Breast epithelium (tissue), 4 donors: ENCODE measurements at regions not wholly inside any gene's neighbourhood (a gene's known extent, or its start where the extent isn't known, plus 50 kb on each side); places are given as distances from the start of the nearest gene placed in this dataset.

ENCODE experiments used
- DNase-seq, 2 donors: peaks; one replicate each; pipeline ENCODE4 v3.0.0-alpha.2; 2019; ENCODE audit warnings: low spot score in 2 of 2
- H3K27ac ChIP-seq, 2 donors: fragments of 200-600 bp; sonication (generic) in 1 of 2; one replicate each; pipeline ENCODE4 v1.5.1; 2016 to 2019; ENCODE audit warnings: mild to moderate bottlenecking in 1 of 2
- H3K27me3 ChIP-seq, 2 donors: fragments of 200-600 bp; sonication (generic) in 1 of 2; one replicate each; pipeline versions ENCODE4 v1.5.1 to v1.6.0; 2017 to 2019; ENCODE audit warnings: control low read depth in 1 of 2, mild to moderate bottlenecking in 1 of 2
- H3K36me3 ChIP-seq: fragments of 200-600 bp; one replicate; pipeline ENCODE4 v1.5.1; 2019
- H3K4me1 ChIP-seq, 2 donors: fragments of 200-600 bp; sonication (generic); one replicate each; pipeline ENCODE4 v1.5.1; 2016 to 2019; ENCODE audit warnings: control low read depth in 1 of 2
- H3K4me3 ChIP-seq, 3 donors: fragments of 200-600 bp; sonication (generic); 1 replicate in 2 of 3; 2 replicates in 1 of 3; pipeline ENCODE4 v1.5.1; 2016 to 2019; ENCODE audit warnings: mild to moderate bottlenecking in 3 of 3, moderate library complexity in 2 of 3
- H3K9me3 ChIP-seq, 2 donors: fragments of 200-600 bp; sonication (generic) in 1 of 2; one replicate each; pipeline ENCODE4 v1.5.1; 2016 to 2019; ENCODE audit warnings: control low read depth in 1 of 2
- CTCF ChIP-seq, 3 donors: fragments of 450-650 bp; IDR thresholded peaks; one replicate each; pipeline ENCODE4 v1.5.1; 2016 to 2017; ENCODE audit warnings: antibody characterized with exemption in 3 of 3, mild to moderate bottlenecking in 3 of 3, moderate library complexity in 3 of 3
- POLR2A ChIP-seq: fragments of 450-650 bp; IDR thresholded peaks from one replicate; pipeline ENCODE4 v1.6.1; 2016; ENCODE audit warnings: antibody characterized with exemption, mild to moderate bottlenecking, moderate library complexity
- POLR2AphosphoS5 ChIP-seq, 3 donors: sonication (generic); formaldehyde crosslinking; IDR thresholded peaks; one replicate each; pipeline ENCODE4 v1.6.1; 2017; ENCODE audit warnings: antibody characterized with exemption in 3 of 3
- intact Hi-C: fragments of 100-400 bp; cut with DNase I; formaldehyde crosslinking; loops from one replicate; pipeline ENCODE4 v1.15.1; 2023; ENCODE audit warnings: low total_unique reads

GRCh38 chr14:47966076-47966810, 290.8 kb upstream of the MDGA2 start:
- H3K36me3 ChIP-seq = no peaks in the 10 kb centered on the region
- H3K4me1 ChIP-seq = no peaks in the 10 kb centered on the region
- intact Hi-C loops = no loop called here
- no peak for TF ChIP-seq POLR2AphosphoS5 (IDR thresholded peaks at IDR 0.05)
- no peak for TF ChIP-seq CTCF (IDR thresholded peaks at IDR 0.05)
- no peak for TF ChIP-seq POLR2A
- no peaks in the 10 kb centered on the region for H3K9me3 ChIP-seq
- no peak overlapping the region for H3K4me3 ChIP-seq
- no peaks in the 10 kb centered on the region for H3K27me3 ChIP-seq
- DNase-seq = no peak
- H3K27ac ChIP-seq = no peak overlapping the region

- no peak for DNase-seq
- intact Hi-C loops = no loop called here
- TF ChIP-seq CTCF (IDR thresholded peaks at IDR 0.05) (no peak), POLR2AphosphoS5 (IDR thresholded peaks at IDR 0.05) (no peak), POLR2A (no peak)
Observed at GRCh38 chr14:47961634-47962033, 286.2 kb upstream of the MDGA2 start.

GRCh38 chr14:47959740-47960139, 284.3 kb upstream of the MDGA2 start:
- H3K9me3 ChIP-seq = no peaks in the 10 kb centered on the region
- H3K4me3 ChIP-seq = no peak overlapping the region
- intact Hi-C loops = no loop called here
- DNase-seq = no peak
- TF ChIP-seq CTCF (IDR thresholded peaks at IDR 0.05) (no peak), POLR2A (no peak)
- H3K36me3 ChIP-seq = no peaks in the 10 kb centered on the region
- H3K27me3 ChIP-seq = no peaks in the 10 kb centered on the region
- no peak overlapping the region for H3K27ac ChIP-seq
- no peaks in the 10 kb centered on the region for H3K4me1 ChIP-seq

More at GRCh38 chr14:47961634-47962033, 286.2 kb upstream of the MDGA2 start:
- Histone ChIP-seq H3K4me1 (no peaks in the 10 kb centered on the region), H3K36me3 (no peaks in the 10 kb centered on the region), H3K27me3 (no peaks in the 10 kb centered on the region), H3K9me3 (no peaks in the 10 kb centered on the region), H3K27ac (no peak overlapping the region), H3K4me3 (no peak overlapping the region)

GRCh38 chr14:47949006-47949405, 273.6 kb upstream of the MDGA2 start:
- intact Hi-C loops = no loop called here
- no peak overlapping the region for H3K4me3 ChIP-seq
- H3K27ac ChIP-seq = no peak overlapping the region
- no peaks in the 10 kb centered on the region for H3K27me3 ChIP-seq
- TF ChIP-seq POLR2A (no peak), CTCF (IDR thresholded peaks at IDR 0.05) (no peak)
- DNase-seq = no peak
- H3K9me3 ChIP-seq = no peaks in the 10 kb centered on the region
- no peaks in the 10 kb centered on the region for H3K36me3 ChIP-seq
- no peaks in the 10 kb centered on the region for H3K4me1 ChIP-seq

- no peak for DNase-seq
- intact Hi-C loops = no loop called here
Observed at GRCh38 chr14:47935332-47935731, 259.9 kb upstream of the MDGA2 start.

More at GRCh38 chr14:47935332-47935731, 259.9 kb upstream of the MDGA2 start:
- H3K9me3 ChIP-seq = no peaks in the 10 kb centered on the region
- no peak overlapping the region for H3K4me3 ChIP-seq
- no peak overlapping the region for H3K27ac ChIP-seq
- H3K4me1 ChIP-seq = no peaks in the 10 kb centered on the region
- no peaks in the 10 kb centered on the region for H3K27me3 ChIP-seq
- TF ChIP-seq CTCF (IDR thresholded peaks at IDR 0.05) (no peak), POLR2AphosphoS5 (IDR thresholded peaks at IDR 0.05) (no peak), POLR2A (no peak)
- no peaks in the 10 kb centered on the region for H3K36me3 ChIP-seq
